ENCODE measurements at regions not wholly inside any gene's neighbourhood (a gene's known extent, or its start where the extent isn't known, plus 50 kb on each side); places are given as distances from the start of the nearest gene placed in this dataset.

GRCh38 chr5:26681861-26682260, 356.5 kb downstream of the CDH9 start:
- H4K91ac ChIP-seq (ENCODE audit: insufficient read length, low read depth, low read length), result no peak overlapping the region
- Mint-ChIP-seq H3K27me3 (ENCODE audit: low read depth) (no peaks in the 10 kb centered on the region), H3K27ac (no peak overlapping the region), H3K9me3 (peaks cover 6 to 13% of the 10 kb centered on the region in 2 experiments), H3K4me3 (no peak overlapping the region), H3K4me1 (no peaks in the 10 kb centered on the region), H3K36me3 (ENCODE audit: insufficient read depth in 1 of 3, low read depth in 3 of 3) (peaks cover 0 to 12% (median 6%) of the 10 kb centered on the region in 3 experiments; a peak in 4 of 7 replicates)
- no peak overlapping the region for H2BK120ac ChIP-seq (ENCODE audit: low read depth, low read length, poor library complexity, severe bottlenecking)
- no peak overlapping the region for H4K5ac ChIP-seq (ENCODE audit: insufficient read length, low read depth, low read length)
- WGBS (ENCODE audit: extremely low coverage, insufficient read length, low lambda C conversion rate), result no CpG with 5 or more reads among the region's 1 CpG
- H3K9ac ChIP-seq (ENCODE audit: extremely low read depth, insufficient read length, low read length), result no peak overlapping the region
- H2AK5ac ChIP-seq (ENCODE audit: insufficient read length, low read length), result no peak overlapping the region
- H2BK12ac ChIP-seq (ENCODE audit: insufficient read length, low read depth, low read length), result no peak overlapping the region
- no peaks in the 10 kb centered on the region for H3K9me3 ChIP-seq (ENCODE audit: control insufficient read depth, low read depth, low read length)
- no peaks in the 10 kb centered on the region for H3K27me3 ChIP-seq (ENCODE audit: insufficient read depth, low read length)
- H2BK20ac ChIP-seq (ENCODE audit: low read depth, low read length, poor library complexity, severe bottlenecking), result no peak overlapping the region
- H3K23me2 ChIP-seq (ENCODE audit: insufficient read length, low read depth, low read length, poor library complexity, severe bottlenecking), result no peaks in the 10 kb centered on the region
- H3K79me2 ChIP-seq (ENCODE audit: insufficient read depth, low read length), result no peaks in the 10 kb centered on the region
- H3K4me1 ChIP-seq (ENCODE audit: insufficient read depth, low read length), result no peaks in the 10 kb centered on the region
- H3K4ac ChIP-seq (ENCODE audit: low read depth, low read length), result no peak overlapping the region
- no peak overlapping the region for H3K56ac ChIP-seq (ENCODE audit: insufficient read length, low read depth, low read length)
- H3K18ac ChIP-seq (ENCODE audit: insufficient read length, low read depth, low read length), result no peak overlapping the region
- no peak overlapping the region for H3K4me2 ChIP-seq (ENCODE audit: insufficient read depth, insufficient read length, low read length)
- H2BK15ac ChIP-seq (ENCODE audit: low read depth, low read length), result no peak overlapping the region
- H3T11ph ChIP-seq (ENCODE audit: low read length), result no peak overlapping the region
- TF ChIP-seq CTCF (conservative IDR thresholded peaks at IDR 0.05), result no peak
- no peaks in the 10 kb centered on the region for H3K79me1 ChIP-seq (ENCODE audit: insufficient read depth, low read depth, low read length, poor library complexity, severe bottlenecking)
- no peak overlapping the region for H3K23ac ChIP-seq (ENCODE audit: insufficient read length, low read depth, low read length)
- no peak overlapping the region for H3K27ac ChIP-seq (ENCODE audit: insufficient read length, low read depth, low read length)
- DNase-seq, result no peak
- no peak overlapping the region for H2AFZ ChIP-seq (ENCODE audit: low read length)
- no peak overlapping the region for H3K14ac ChIP-seq (ENCODE audit: insufficient read depth, low read length)
- no peaks in the 10 kb centered on the region for H4K20me1 ChIP-seq (ENCODE audit: control insufficient read depth, insufficient read depth, insufficient read length)
- H2BK5ac ChIP-seq (ENCODE audit: insufficient read length, low read length), result no peak overlapping the region
- no peak overlapping the region for H4K8ac ChIP-seq (replicated peaks; ENCODE audit: insufficient read length, low read depth, low read length)
